ENCODE measurements at regions not wholly inside any gene's neighbourhood (a gene's known extent, or its start where the extent isn't known, plus 50 kb on each side); places are given as distances from the start of the nearest gene placed in this dataset.

DNA sequence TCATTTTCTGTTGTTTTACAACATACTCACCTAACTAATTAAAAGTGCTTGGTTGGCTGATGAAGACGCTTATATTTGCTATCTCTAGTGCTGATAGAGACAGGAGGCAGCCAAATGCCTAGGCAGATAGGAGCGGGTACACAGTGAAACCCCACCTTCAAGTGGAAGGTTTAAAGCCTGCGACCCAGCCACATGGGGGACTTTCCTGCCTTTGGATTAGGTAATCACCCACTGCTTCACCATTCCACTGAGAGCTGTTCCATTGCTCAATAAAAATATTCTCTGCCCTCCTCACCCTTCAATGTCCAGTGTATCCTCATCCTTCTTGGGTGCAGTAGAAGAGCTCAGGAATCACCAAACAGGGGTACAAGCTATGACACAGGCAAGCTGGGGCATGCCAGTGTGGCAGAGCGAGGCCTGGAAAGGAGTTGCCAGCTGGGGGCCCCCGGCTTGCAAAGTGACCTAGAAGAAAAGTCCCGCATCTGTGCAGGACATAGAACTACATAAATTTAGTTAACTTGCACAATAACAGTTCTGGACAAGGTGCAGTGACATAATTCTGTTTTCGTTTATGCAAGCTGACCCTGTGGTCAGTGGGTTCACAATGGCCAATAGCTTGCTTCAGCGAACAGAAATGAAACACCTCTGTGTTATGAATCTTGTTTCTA lies 112.0 kb upstream of the MLIP start (continued):
- TF ChIP-seq, protein P1, sequence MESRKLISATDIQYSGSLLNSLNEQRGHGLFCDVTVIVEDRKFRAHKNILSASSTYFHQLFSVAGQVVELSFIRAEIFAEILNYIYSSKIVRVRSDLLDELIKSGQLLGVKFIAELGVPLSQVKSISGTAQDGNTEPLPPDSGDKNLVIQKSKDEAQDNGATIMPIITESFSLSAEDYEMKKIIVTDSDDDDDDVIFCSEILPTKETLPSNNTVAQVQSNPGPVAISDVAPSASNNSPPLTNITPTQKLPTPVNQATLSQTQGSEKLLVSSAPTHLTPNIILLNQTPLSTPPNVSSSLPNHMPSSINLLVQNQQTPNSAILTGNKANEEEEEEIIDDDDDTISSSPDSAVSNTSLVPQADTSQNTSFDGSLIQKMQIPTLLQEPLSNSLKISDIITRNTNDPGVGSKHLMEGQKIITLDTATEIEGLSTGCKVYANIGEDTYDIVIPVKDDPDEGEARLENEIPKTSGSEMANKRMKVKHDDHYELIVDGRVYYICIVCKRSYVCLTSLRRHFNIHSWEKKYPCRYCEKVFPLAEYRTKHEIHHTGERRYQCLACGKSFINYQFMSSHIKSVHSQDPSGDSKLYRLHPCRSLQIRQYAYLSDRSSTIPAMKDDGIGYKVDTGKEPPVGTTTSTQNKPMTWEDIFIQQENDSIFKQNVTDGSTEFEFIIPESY (IDR thresholded peaks at IDR 0.05; ENCODE audit: extremely low read depth, insufficient replicate concordance, low read length) = no peak
- TF ChIP-seq, protein P2, sequence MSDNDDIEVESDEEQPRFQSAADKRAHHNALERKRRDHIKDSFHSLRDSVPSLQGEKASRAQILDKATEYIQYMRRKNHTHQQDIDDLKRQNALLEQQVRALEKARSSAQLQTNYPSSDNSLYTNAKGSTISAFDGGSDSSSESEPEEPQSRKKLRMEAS (IDR thresholded peaks at IDR 0.05) = no peak
- TF ChIP-seq POLR2A (IDR thresholded peaks at IDR 0.05; ENCODE audit: borderline replicate concordance, extremely low read depth, insufficient read depth, insufficient read length) = no peak
- TF ChIP-seq, protein P3, sequence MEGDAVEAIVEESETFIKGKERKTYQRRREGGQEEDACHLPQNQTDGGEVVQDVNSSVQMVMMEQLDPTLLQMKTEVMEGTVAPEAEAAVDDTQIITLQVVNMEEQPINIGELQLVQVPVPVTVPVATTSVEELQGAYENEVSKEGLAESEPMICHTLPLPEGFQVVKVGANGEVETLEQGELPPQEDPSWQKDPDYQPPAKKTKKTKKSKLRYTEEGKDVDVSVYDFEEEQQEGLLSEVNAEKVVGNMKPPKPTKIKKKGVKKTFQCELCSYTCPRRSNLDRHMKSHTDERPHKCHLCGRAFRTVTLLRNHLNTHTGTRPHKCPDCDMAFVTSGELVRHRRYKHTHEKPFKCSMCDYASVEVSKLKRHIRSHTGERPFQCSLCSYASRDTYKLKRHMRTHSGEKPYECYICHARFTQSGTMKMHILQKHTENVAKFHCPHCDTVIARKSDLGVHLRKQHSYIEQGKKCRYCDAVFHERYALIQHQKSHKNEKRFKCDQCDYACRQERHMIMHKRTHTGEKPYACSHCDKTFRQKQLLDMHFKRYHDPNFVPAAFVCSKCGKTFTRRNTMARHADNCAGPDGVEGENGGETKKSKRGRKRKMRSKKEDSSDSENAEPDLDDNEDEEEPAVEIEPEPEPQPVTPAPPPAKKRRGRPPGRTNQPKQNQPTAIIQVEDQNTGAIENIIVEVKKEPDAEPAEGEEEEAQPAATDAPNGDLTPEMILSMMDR (IDR thresholded peaks at IDR 0.05 in 2 of 3, conservative IDR thresholded peaks at IDR 0.05 in 1 of 3; ENCODE audit: borderline replicate concordance in 1 of 3, insufficient read depth in 1 of 3, low read depth in 2 of 3, low read length in 2 of 3) = no peak

DNA sequence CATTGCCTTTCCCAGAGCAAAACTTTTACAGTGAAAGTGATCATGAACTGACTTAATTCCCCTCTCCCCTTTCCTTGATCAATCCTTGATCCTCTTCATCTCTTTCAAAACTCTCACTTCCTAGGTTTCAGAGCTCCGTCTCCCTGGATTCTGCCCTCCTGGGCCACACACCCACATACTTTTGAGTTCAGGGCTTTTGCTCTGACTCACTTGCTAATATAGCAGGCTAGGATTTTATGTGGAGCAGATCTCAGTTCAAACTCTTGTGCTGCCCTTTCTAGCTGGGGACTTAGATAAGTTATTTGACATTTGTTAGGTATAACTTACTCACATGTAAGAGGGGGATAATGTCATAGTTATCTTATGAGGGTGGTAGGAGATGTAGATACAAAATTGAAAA lies 109.1 kb upstream of the MLIP start:
- intact Hi-C loops (cut with micrococcal nuclease) = no loop called here
- Histone ChIP-seq H3K79me2 (ENCODE audit: insufficient read depth, low read length) (no peaks in the 10 kb centered on the region), H3K36me3 (ENCODE audit: control insufficient read depth in 1 of 2, insufficient read depth in 2 of 2, low read length in 2 of 2) (no peaks in the 10 kb centered on the region), H3K9me2 (ENCODE audit: insufficient read depth) (no peaks in the 10 kb centered on the region), H4K20me1 (ENCODE audit: insufficient read depth) (no peaks in the 10 kb centered on the region), H3K9me3 (ENCODE audit: control insufficient read depth in 1 of 2, insufficient read depth in 1 of 2, low read depth in 1 of 2, low read length in 2 of 2) (no peaks in the 10 kb centered on the region), H3K4me2 (ENCODE audit: low read length) (no peak overlapping the region), H3K27ac (ENCODE audit: low read depth, low read length) (no peak overlapping the region), H3K9ac (ENCODE audit: low read length) (no peak overlapping the region), H3K27me3 (ENCODE audit: insufficient read depth, low read length) (no peaks in the 10 kb centered on the region), H3K4me1 (ENCODE audit: control insufficient read depth in 1 of 2, insufficient read depth in 2 of 2, low read length in 2 of 2) (no peaks in the 10 kb centered on the region), H3K4me3 (replicated peaks in 1 of 2; ENCODE audit: low read depth in 1 of 2, low read length in 2 of 2) (no peak overlapping the region), H2AFZ (ENCODE audit: low read depth, low read length, poor library complexity, severe bottlenecking) (no peak overlapping the region)
- TF ChIP-seq SP1 (IDR thresholded peaks at IDR 0.05; ENCODE audit: low read depth) (no peak), POLR2AphosphoS5 (IDR thresholded peaks at IDR 0.05; ENCODE audit: low read depth, low read length) (no peak), FOSL1 (IDR thresholded peaks at IDR 0.05; ENCODE audit: low read depth) (no peak), EGR1 (IDR thresholded peaks at IDR 0.05; ENCODE audit: low read depth) (no peak), ZNF274 (IDR thresholded peaks at IDR 0.05; ENCODE audit: low read depth, low read length) (no peak), RAD21 (IDR thresholded peaks at IDR 0.05; ENCODE audit: low read depth) (no peak), EZH2phosphoT487 (IDR thresholded peaks at IDR 0.05; ENCODE audit: borderline replicate concordance) (no peak), POLR2A (IDR thresholded peaks at IDR 0.05; ENCODE audit: borderline replicate concordance, extremely low read depth, insufficient read depth, insufficient read length) (no peak), CBX3 (IDR thresholded peaks at IDR 0.05; ENCODE audit: low read depth) (no peak), ELF1 (IDR thresholded peaks at IDR 0.05; ENCODE audit: borderline replicate concordance, low read depth) (no peak), SIN3A (IDR thresholded peaks at IDR 0.05; ENCODE audit: low read depth) (no peak)
- TF ChIP-seq, protein P4, sequence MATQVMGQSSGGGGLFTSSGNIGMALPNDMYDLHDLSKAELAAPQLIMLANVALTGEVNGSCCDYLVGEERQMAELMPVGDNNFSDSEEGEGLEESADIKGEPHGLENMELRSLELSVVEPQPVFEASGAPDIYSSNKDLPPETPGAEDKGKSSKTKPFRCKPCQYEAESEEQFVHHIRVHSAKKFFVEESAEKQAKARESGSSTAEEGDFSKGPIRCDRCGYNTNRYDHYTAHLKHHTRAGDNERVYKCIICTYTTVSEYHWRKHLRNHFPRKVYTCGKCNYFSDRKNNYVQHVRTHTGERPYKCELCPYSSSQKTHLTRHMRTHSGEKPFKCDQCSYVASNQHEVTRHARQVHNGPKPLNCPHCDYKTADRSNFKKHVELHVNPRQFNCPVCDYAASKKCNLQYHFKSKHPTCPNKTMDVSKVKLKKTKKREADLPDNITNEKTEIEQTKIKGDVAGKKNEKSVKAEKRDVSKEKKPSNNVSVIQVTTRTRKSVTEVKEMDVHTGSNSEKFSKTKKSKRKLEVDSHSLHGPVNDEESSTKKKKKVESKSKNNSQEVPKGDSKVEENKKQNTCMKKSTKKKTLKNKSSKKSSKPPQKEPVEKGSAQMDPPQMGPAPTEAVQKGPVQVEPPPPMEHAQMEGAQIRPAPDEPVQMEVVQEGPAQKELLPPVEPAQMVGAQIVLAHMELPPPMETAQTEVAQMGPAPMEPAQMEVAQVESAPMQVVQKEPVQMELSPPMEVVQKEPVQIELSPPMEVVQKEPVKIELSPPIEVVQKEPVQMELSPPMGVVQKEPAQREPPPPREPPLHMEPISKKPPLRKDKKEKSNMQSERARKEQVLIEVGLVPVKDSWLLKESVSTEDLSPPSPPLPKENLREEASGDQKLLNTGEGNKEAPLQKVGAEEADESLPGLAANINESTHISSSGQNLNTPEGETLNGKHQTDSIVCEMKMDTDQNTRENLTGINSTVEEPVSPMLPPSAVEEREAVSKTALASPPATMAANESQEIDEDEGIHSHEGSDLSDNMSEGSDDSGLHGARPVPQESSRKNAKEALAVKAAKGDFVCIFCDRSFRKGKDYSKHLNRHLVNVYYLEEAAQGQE (IDR thresholded peaks at IDR 0.05; ENCODE audit: low read depth) = no peak
- TF ChIP-seq, protein P2 (IDR thresholded peaks at IDR 0.05) = no peak
- TF ChIP-seq, protein P5, sequence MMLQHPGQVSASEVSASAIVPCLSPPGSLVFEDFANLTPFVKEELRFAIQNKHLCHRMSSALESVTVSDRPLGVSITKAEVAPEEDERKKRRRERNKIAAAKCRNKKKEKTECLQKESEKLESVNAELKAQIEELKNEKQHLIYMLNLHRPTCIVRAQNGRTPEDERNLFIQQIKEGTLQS (IDR thresholded peaks at IDR 0.05) = no peak
- RAD21 ChIA-PET (ENCODE audit: low non-redundant PET in 1 of 2, low total read pairs in 2 of 2, uncharacterized antibody in 2 of 2, unreplicated experiment in 2 of 2) = no interaction called here
- POLR2A ChIA-PET = no interaction called here
- DNase-seq (ENCODE audit: low read depth, low spot score) (no peak), ATAC-seq (no peak)
- CTCF ChIA-PET = no interaction called here
- BruUV-seq (replicated peaks) = no TSS peak
